Mucosa of rectum (tissue), 2 donors: ENCODE measurements at regions not wholly inside any gene's neighbourhood (a gene's known extent, or its start where the extent isn't known, plus 50 kb on each side); places are given as distances from the start of the nearest gene placed in this dataset.

Experiments used
- H3K27ac ChIP-seq, 2 donors: one replicate each; pipeline ENCODE4 v1.7.0; 2013; ENCODE audit warnings: inconsistent platforms in 2 of 2, low read depth in 2 of 2, low read length in 2 of 2
- H3K27me3 ChIP-seq, 2 donors: one replicate each; pipeline ENCODE4 v1.7.0; 2013; ENCODE audit warnings: low read length in 2 of 2; ENCODE audit not compliant: control insufficient read depth in 2 of 2, insufficient read depth in 2 of 2
- H3K36me3 ChIP-seq, 2 donors: one replicate each; pipeline ENCODE4 v1.7.0; 2013; ENCODE audit warnings: low read length in 2 of 2; ENCODE audit not compliant: control insufficient read depth in 2 of 2, insufficient read depth in 2 of 2
- H3K4me1 ChIP-seq, 2 donors: one replicate each; pipeline ENCODE4 v1.7.0; 2013; ENCODE audit warnings: low read length in 2 of 2, mild to moderate bottlenecking in 1 of 2; ENCODE audit not compliant: control insufficient read depth in 2 of 2, insufficient read depth in 2 of 2
- H3K4me3 ChIP-seq, 2 donors: one replicate each; pipeline ENCODE4 v1.7.0; 2013; ENCODE audit warnings: low read length in 2 of 2
- H3K9ac ChIP-seq, 2 donors: one replicate each; pipeline ENCODE4 v1.7.0; 2013; ENCODE audit warnings: low read length in 2 of 2, low read depth in 1 of 2, mild to moderate bottlenecking in 1 of 2
- H3K9me3 ChIP-seq, 2 donors: one replicate each; pipeline ENCODE4 v1.7.0; 2013; ENCODE audit warnings: low read length in 2 of 2; ENCODE audit not compliant: control insufficient read depth in 2 of 2
- donor health status: healthy.
- donor health status: Normal muscosa, but diverticular disease.

DNA sequence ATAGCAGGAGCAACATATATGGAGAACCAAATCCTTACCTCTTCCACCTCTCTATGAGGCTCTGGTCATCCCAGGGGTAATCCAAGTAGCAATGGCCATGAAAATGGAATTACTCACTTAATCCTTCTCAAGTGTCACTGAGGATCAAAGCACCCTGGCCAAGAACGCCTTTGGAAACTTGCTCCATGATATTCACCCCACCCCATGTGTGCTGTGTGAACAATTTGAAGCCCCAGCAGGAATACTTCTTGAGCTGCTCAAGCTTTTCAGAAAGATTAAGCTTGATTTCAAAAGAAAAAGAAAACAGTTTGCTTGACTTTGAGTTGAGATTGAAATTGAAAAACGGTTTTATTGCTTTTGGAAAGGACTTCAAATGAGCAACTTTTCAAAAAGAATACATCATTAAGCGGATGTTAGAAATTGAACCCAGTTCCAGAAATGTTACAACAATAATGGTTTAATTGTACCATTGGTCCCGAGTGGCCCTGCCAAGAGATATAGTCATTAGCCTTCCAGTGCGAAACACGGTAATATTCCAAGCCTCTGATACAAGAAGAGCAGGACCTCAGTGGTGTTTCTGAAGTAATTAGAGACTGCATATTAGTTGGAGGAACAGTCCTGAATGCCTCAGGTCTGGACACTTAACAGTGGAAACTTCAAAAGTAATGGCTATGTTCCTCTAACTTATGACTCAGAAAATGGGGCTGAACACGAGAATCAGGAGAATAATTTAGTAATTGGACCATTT lies 208.1 kb downstream of the NEBL start:
- Histone ChIP-seq H3K36me3 (no peaks in the 10 kb centered on the region), H3K9me3 (no peaks in the 10 kb centered on the region), H3K27ac (no peak overlapping the region), H3K4me3 (no peak overlapping the region), H3K27me3 (no peaks in the 10 kb centered on the region), H3K4me1 (no peaks in the 10 kb centered on the region), H3K9ac (no peak overlapping the region)

DNA sequence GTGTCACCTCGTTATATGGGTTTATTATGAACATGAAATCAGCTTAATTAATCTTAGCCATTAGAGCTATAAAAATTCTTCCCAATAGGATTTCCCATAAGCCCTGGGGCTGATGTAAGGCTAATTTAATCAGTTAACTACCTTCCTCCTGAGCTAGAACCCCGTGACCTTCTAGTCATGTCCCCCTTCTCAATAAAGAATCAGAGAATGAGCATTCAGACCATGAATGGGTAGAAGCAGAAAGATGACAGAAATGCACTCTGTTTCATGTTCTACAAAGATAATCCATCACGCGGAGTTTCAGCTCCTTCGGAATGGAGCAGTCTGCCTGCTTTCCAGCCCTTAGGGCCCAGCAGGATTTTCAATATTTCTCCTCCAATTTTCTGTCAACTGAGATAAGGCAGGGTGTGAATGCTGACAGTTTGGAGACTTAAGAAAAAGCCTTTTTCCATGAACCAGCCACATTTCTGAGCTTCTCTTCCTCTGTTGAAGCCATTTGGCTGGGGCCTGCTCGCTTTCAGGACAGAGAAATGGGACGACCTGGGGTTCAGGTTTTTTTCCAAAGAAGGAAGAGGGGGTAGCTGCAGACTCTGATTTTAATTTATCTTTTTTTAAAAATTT lies 211.0 kb downstream of the NEBL start:
- H3K4me3 ChIP-seq: no peak overlapping the region
- H3K27ac ChIP-seq: no peak overlapping the region
- H3K27me3 ChIP-seq: no peaks in the 10 kb centered on the region
- no peak overlapping the region for H3K9ac ChIP-seq
- peaks cover 0 to 5% of the 10 kb centered on the region in 2 donors for H3K4me1 ChIP-seq
- no peaks in the 10 kb centered on the region for H3K36me3 ChIP-seq
- no peaks in the 10 kb centered on the region for H3K9me3 ChIP-seq

DNA sequence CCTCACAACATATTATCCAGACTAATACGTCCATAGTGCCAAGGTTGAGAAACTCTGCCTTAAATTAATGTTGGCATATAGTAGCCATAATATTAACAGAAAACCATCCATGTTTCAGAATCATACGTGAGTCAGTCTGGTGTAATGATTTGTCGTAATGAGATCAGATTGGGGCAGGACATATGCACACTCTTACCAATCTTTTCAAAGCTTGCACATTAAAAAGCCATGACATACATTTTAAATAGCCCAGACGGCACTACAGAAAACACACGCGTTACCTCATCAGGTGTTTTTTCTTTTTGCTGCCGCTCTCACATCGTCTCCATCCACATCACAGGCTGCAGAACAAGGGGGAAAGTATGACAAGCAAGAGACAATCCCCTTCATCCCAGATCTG lies 211.6 kb downstream of the NEBL start:
- no peaks in the 10 kb centered on the region for H3K27me3 ChIP-seq
- no peak overlapping the region for H3K4me3 ChIP-seq
- no peaks in the 10 kb centered on the region for H3K9me3 ChIP-seq
- H3K36me3 ChIP-seq: no peaks in the 10 kb centered on the region
- no peak overlapping the region for H3K9ac ChIP-seq
- peaks cover 0 to 5% of the 10 kb centered on the region in 2 donors for H3K4me1 ChIP-seq
- H3K27ac ChIP-seq: no peak overlapping the region

DNA sequence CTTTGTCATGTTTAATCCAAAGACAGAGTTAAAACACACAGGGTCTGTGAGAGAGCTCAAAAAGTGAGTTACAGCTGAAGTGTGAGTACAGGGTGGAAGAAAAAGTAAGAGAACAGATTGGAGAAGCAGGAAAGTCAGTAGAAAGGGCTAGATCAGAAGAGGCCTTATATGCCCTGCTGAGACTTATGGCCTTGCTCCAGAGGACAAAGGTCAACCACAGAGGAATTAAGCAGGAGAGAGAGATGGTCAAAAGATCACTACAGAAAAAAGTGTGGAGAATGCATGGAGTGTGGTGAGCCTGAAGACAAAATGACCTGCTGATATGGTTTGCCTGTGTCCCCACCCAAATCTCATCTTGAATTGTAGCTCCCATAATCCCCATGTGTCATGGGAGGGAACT lies 213.8 kb downstream of the NEBL start:
- H3K4me1 ChIP-seq: peaks cover 0 to 5% of the 10 kb centered on the region in 2 donors
- no peaks in the 10 kb centered on the region for H3K9me3 ChIP-seq
- H3K27me3 ChIP-seq: no peaks in the 10 kb centered on the region
- no peaks in the 10 kb centered on the region for H3K36me3 ChIP-seq
- H3K27ac ChIP-seq: no peak overlapping the region
- no peak overlapping the region for H3K4me3 ChIP-seq
- no peak overlapping the region for H3K9ac ChIP-seq

DNA sequence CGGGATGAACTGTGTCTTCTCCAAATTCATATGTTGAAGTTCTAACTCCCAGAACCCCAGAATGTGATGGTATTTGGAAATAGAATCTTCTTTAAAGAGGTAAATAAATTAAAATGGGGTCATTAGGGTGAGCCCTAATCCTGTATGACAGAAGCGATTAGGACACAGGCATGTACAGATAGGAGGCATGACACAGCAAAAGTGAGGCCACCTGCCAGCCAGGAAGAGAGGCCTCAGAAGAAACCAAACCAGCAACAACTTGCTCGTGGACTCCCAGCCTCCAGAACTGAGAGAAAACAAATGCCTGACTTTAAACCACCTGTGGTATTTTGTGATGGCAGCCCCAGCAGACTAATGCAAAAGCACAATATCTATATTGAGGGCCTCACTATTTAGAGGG lies 214.3 kb downstream of the NEBL start:
- Histone ChIP-seq H3K9me3 (no peaks in the 10 kb centered on the region), H3K4me1 (peaks cover 0 to 8% of the 10 kb centered on the region in 2 donors), H3K36me3 (no peaks in the 10 kb centered on the region), H3K4me3 (no peak overlapping the region), H3K9ac (no peak overlapping the region), H3K27ac (no peak overlapping the region), H3K27me3 (no peaks in the 10 kb centered on the region)

DNA sequence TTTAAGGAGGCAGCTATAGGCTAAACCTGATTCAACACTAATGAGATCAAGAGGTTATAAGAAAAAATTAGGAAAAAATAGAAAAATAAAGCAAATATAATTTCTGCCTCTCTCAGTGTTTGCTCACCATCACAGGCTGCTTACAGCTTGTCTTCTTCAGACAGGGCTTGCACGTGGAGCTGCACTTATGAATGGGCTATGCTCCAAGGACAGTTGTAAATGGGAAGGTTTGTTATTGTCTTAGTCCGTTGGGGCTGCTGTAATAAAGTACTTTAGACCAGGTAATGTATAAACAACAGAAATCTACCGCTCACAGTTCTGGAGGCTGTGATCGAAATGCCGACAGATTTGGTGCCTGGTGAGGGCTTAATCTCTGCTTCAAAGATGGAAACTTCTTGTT lies 219.8 kb downstream of the NEBL start:
- Histone ChIP-seq H3K27me3 (no peaks in the 10 kb centered on the region), H3K36me3 (no peaks in the 10 kb centered on the region), H3K4me1 (peaks cover 0 to 8% of the 10 kb centered on the region in 2 donors), H3K9me3 (no peaks in the 10 kb centered on the region), H3K4me3 (no peak overlapping the region), H3K27ac (no peak overlapping the region), H3K9ac (no peak overlapping the region)

DNA sequence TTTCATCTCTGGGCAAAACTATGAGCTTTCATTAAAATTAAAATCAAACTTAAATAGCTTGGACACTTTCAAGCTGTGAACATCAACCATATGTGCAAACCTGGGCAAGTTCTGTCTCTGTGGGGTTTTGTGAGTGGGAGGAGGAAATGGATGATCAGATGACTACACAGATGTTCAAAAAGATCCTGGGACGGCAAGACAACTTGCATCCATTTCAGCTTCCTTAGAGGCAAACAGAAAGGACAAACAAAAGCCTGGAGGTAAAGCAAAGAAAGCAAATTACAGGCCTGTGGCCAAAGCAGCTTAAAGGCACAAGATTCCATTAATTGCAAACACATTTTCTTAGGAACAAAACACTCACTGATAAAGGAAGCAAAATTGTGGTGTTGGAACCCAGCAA lies 222.2 kb downstream of the NEBL start:
- Histone ChIP-seq H3K36me3 (no peaks in the 10 kb centered on the region), H3K4me3 (no peak overlapping the region), H3K4me1 (peaks cover 0 to 8% of the 10 kb centered on the region in 2 donors), H3K27me3 (no peaks in the 10 kb centered on the region), H3K9me3 (no peaks in the 10 kb centered on the region), H3K9ac (no peak overlapping the region), H3K27ac (no peak overlapping the region)

DNA sequence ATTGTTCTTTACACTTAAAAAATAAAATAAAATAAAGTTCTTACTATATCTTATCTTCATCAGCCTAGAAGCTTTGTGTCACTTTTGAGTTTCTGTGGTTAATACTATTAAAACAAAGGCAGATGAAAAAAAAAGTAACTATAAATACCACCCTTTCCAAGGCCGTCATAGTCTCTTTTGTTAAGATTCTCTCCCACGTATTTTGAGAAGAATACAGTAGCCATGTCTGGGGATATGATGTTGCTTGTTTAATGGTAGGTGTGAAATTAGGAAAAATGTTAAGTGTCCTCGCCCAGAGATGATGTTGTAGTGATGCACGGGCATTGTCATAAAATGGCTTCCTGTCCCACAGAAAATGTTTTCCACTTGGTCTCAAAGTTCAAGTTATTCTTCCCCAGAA lies 223.9 kb downstream of the NEBL start:
- no peak overlapping the region for H3K4me3 ChIP-seq
- peaks cover 0 to 8% of the 10 kb centered on the region in 2 donors for H3K4me1 ChIP-seq
- no peaks in the 10 kb centered on the region for H3K27me3 ChIP-seq
- H3K9me3 ChIP-seq: no peaks in the 10 kb centered on the region
- H3K9ac ChIP-seq: no peak overlapping the region
- H3K36me3 ChIP-seq: no peaks in the 10 kb centered on the region
- no peak overlapping the region for H3K27ac ChIP-seq

DNA sequence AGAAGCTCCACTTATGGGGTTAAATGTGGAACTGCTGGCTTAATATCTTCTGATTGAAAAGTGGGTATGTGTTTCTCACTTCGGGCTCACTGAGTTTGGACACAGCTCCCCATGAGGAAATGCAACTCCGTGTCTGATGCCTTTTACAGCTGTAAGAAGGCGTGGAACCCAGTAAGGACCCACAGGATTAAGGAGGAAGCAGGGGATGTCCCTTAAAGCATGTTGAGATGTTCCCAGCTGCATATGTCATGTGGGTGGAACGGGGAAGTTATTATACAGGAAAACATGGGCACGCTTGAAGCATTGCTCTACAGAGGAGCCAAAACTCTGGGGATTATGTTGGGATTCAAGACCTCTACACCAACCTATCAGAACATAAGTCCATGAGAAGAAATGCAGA lies 224.4 kb downstream of the NEBL start:
- H3K4me3 ChIP-seq: no peak overlapping the region
- H3K27me3 ChIP-seq: no peaks in the 10 kb centered on the region
- H3K9ac ChIP-seq: no peak overlapping the region
- H3K9me3 ChIP-seq: no peaks in the 10 kb centered on the region
- no peak overlapping the region for H3K27ac ChIP-seq
- no peaks in the 10 kb centered on the region for H3K36me3 ChIP-seq
- H3K4me1 ChIP-seq: peaks cover 0 to 4% of the 10 kb centered on the region in 2 donors

DNA sequence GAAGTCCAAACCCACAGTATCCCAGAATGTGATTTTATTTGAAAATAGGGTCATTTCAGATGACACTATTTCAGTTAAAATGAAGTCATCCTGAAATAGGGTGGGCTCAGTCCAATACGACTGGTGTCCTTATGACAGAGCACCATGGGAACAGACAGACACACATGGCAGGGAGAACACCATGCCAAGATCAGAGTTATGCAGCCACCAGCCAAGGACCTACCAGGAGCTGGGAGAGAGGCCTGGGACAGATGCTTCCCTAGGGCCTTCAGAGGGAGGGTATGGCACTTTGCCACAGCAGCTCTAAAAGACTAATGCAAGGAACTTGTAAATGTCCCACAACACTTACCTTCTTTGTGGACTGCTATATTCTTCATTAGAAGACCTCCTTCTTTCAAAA lies 226.5 kb downstream of the NEBL start:
- H3K27me3 ChIP-seq: no peaks in the 10 kb centered on the region
- H3K9ac ChIP-seq: no peak overlapping the region
- no peaks in the 10 kb centered on the region for H3K36me3 ChIP-seq
- H3K4me3 ChIP-seq: no peak overlapping the region
- H3K27ac ChIP-seq: no peak overlapping the region
- H3K9me3 ChIP-seq: no peaks in the 10 kb centered on the region
- no peaks in the 10 kb centered on the region for H3K4me1 ChIP-seq
